ENCODE measurements at regions not wholly inside any gene's neighbourhood (a gene's known extent, or its start where the extent isn't known, plus 50 kb on each side); places are given as distances from the start of the nearest gene placed in this dataset.

GRCh38 chr5:162668926-162669325 lies 601.4 kb downstream of the GABRG2 start:
- TF ChIP-seq CTCF (IDR thresholded peaks at IDR 0.05) (no peak), POLR2A (IDR thresholded peaks at IDR 0.05; ENCODE audit: low read depth) (no peak)
